ENCODE measurements at regions not wholly inside any gene's neighbourhood (a gene's known extent, or its start where the extent isn't known, plus 50 kb on each side); places are given as distances from the start of the nearest gene placed in this dataset.

GRCh38 chr4:138686106-138686835 is 329.3 kb upstream of the NOCT start:
- no peak for DNase-seq

- DNase-seq: no peak
These were observed 330.3 kb upstream of the NOCT start for GRCh38 chr4:138685316-138685715.

- DNase-seq: peak; percentile 85
These were observed 334.5 kb upstream of the NOCT start for GRCh38 chr4:138680989-138681604.

- no peak for DNase-seq
These were observed 335.3 kb upstream of the NOCT start for GRCh38 chr4:138680256-138680655.

- DNase-seq: no peak
These were observed 336.4 kb upstream of the NOCT start for GRCh38 chr4:138678985-138679746.

- DNase-seq: no peak
These were observed 337.8 kb upstream of the NOCT start for GRCh38 chr4:138677748-138678147.

- no peak for DNase-seq
These were observed 338.4 kb upstream of the NOCT start for GRCh38 chr4:138677212-138677611.

- no peak for DNase-seq
These were observed 339.9 kb upstream of the NOCT start for GRCh38 chr4:138675685-138676084.

GRCh38 chr4:138674209-138674608 is 341.4 kb upstream of the NOCT start:
- DNase-seq: no peak

GRCh38 chr4:138673053-138673452 is 342.5 kb upstream of the NOCT start:
- DNase-seq: no peak

- DNase-seq: no peak
These were observed 343.1 kb upstream of the NOCT start for GRCh38 chr4:138672393-138672976.

- no peak for DNase-seq
These were observed 343.9 kb upstream of the NOCT start for GRCh38 chr4:138671606-138672084.

- DNase-seq: no peak
These were observed 344.5 kb upstream of the NOCT start for GRCh38 chr4:138671106-138671505.

GRCh38 chr4:138670681-138671080 is 344.9 kb upstream of the NOCT start:
- DNase-seq: no peak

GRCh38 chr4:138669479-138670315 is 345.9 kb upstream of the NOCT start:
- DNase-seq: peak; percentile 8

GRCh38 chr4:138668309-138668708 is 347.3 kb upstream of the NOCT start:
- no peak for DNase-seq

GRCh38 chr4:138666366-138666765 is 349.2 kb upstream of the NOCT start:
- no peak for DNase-seq

- DNase-seq: no peak
These were observed 349.7 kb upstream of the NOCT start for GRCh38 chr4:138665851-138666250.

GRCh38 chr4:138663883-138664282 is 351.7 kb upstream of the NOCT start:
- DNase-seq: no peak

- no peak for DNase-seq
These were observed 355.7 kb upstream of the NOCT start for GRCh38 chr4:138659812-138660316.

GRCh38 chr4:138659037-138659811 is 356.4 kb upstream of the NOCT start:
- DNase-seq: no peak

Data from NCI-H82 (cell line).